GM23338 (cell line): ENCODE measurements at regions not wholly inside any gene's neighbourhood (a gene's known extent, or its start where the extent isn't known, plus 50 kb on each side); places are given as distances from the start of the nearest gene placed in this dataset.
"Not testable (repeated sequence)": the region's sequence is repeated elsewhere in the genome, so short reads cannot be mapped to it uniquely, and the experiment has no call there.

ENCODE experiments used
- CREB1 ChIP-seq: fragments of 250-450 bp; sonication (Bioruptor Pico); IDR thresholded peaks from 2 replicates; pipeline ENCODE4 v1.5.0; 2020; ENCODE audit warnings: low read depth, mild to moderate bottlenecking, moderate library complexity
- EZH2 ChIP-seq: fragments of 200-600 bp; sonication (generic); IDR thresholded peaks from one replicate; pipeline ENCODE4 v1.8.0; 2017; ENCODE audit warnings: antibody characterized with exemption, mild to moderate bottlenecking, low read depth; ENCODE audit not compliant: unreplicated experiment
- EZH2phosphoT487 ChIP-seq: fragments of 200-600 bp; sonication (generic); IDR thresholded peaks from one replicate; pipeline ENCODE4 v1.8.1; 2018; ENCODE audit warnings: antibody characterized with exemption; ENCODE audit not compliant: unreplicated experiment
- JUNB ChIP-seq: IDR thresholded peaks from one replicate; pipeline ENCODE4 v1.6.1; 2016; ENCODE audit warnings: antibody characterized with exemption; ENCODE audit not compliant: unreplicated experiment
- NANOG ChIP-seq: IDR thresholded peaks from 2 replicates; pipeline ENCODE4 v1.6.1; 2016; ENCODE audit warnings: antibody characterized with exemption, borderline replicate concordance
- POLR2AphosphoS5 ChIP-seq: IDR thresholded peaks from 2 replicates; pipeline ENCODE4 v1.6.1; 2016; ENCODE audit warnings: antibody characterized with exemption, low read depth
- ZNF331 ChIP-seq: fragments of 250-450 bp; sonication (Bioruptor Pico); IDR thresholded peaks from 2 replicates; pipeline ENCODE4 v1.5.0; 2020; ENCODE audit warnings: low read depth, mild to moderate bottlenecking, moderate library complexity
- TF ChIP-seq, protein P1 (sequence below), 2 experiments: fragments of 200-600 bp in 1 of 2; sonication (generic) in 1 of 2; conservative IDR thresholded peaks; 2 replicates each; pipeline versions ENCODE4 v1.5.1 to v1.6.1; 2016 to 2017; ENCODE audit warnings: antibody characterized with exemption in 2 of 2, low read depth in 2 of 2, mild to moderate bottlenecking in 2 of 2, moderate library complexity in 1 of 2
- TF ChIP-seq, protein P2 (sequence below): IDR thresholded peaks from 2 replicates; pipeline ENCODE4 v1.6.1; 2016; ENCODE audit warnings: antibody characterized with exemption
- TF ChIP-seq, protein P3 (sequence below): IDR thresholded peaks from one replicate; pipeline ENCODE4 v1.6.1; 2018; ENCODE audit warnings: antibody characterized with exemption; ENCODE audit not compliant: unreplicated experiment

DNA sequence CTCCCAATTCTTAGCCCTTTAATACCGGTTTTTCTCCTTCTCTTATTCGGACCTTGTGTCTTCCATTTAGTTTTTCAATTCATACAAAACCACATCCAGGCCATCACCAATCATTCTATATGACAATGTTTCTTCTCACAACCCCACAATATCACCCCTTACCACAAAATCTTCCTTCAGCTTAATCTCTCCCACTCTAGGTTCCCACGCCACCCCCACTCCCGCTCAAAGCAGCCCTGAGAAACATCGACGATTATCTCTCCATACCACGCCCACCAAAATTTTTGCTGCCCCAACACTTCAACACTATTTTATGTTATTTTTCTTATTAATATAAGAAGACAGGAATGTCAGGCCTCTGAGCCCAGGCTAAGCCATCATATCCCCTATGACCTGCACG is 99.5 kb upstream of the PPM1J start:
- TF ChIP-seq, protein P1, sequence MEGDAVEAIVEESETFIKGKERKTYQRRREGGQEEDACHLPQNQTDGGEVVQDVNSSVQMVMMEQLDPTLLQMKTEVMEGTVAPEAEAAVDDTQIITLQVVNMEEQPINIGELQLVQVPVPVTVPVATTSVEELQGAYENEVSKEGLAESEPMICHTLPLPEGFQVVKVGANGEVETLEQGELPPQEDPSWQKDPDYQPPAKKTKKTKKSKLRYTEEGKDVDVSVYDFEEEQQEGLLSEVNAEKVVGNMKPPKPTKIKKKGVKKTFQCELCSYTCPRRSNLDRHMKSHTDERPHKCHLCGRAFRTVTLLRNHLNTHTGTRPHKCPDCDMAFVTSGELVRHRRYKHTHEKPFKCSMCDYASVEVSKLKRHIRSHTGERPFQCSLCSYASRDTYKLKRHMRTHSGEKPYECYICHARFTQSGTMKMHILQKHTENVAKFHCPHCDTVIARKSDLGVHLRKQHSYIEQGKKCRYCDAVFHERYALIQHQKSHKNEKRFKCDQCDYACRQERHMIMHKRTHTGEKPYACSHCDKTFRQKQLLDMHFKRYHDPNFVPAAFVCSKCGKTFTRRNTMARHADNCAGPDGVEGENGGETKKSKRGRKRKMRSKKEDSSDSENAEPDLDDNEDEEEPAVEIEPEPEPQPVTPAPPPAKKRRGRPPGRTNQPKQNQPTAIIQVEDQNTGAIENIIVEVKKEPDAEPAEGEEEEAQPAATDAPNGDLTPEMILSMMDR (conservative IDR thresholded peaks at IDR 0.05; ENCODE audit: low read depth in 2 of 2): not testable (repeated sequence)
- not testable (repeated sequence) for TF ChIP-seq POLR2AphosphoS5; EZH2phosphoT487; EZH2; JUNB; ZNF331 (CRISPR knock-in tag); CREB1 (CRISPR knock-in tag); NANOG
- TF ChIP-seq, protein P2, sequence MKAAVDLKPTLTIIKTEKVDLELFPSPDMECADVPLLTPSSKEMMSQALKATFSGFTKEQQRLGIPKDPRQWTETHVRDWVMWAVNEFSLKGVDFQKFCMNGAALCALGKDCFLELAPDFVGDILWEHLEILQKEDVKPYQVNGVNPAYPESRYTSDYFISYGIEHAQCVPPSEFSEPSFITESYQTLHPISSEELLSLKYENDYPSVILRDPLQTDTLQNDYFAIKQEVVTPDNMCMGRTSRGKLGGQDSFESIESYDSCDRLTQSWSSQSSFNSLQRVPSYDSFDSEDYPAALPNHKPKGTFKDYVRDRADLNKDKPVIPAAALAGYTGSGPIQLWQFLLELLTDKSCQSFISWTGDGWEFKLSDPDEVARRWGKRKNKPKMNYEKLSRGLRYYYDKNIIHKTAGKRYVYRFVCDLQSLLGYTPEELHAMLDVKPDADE: not testable (repeated sequence)
- TF ChIP-seq, protein P3, sequence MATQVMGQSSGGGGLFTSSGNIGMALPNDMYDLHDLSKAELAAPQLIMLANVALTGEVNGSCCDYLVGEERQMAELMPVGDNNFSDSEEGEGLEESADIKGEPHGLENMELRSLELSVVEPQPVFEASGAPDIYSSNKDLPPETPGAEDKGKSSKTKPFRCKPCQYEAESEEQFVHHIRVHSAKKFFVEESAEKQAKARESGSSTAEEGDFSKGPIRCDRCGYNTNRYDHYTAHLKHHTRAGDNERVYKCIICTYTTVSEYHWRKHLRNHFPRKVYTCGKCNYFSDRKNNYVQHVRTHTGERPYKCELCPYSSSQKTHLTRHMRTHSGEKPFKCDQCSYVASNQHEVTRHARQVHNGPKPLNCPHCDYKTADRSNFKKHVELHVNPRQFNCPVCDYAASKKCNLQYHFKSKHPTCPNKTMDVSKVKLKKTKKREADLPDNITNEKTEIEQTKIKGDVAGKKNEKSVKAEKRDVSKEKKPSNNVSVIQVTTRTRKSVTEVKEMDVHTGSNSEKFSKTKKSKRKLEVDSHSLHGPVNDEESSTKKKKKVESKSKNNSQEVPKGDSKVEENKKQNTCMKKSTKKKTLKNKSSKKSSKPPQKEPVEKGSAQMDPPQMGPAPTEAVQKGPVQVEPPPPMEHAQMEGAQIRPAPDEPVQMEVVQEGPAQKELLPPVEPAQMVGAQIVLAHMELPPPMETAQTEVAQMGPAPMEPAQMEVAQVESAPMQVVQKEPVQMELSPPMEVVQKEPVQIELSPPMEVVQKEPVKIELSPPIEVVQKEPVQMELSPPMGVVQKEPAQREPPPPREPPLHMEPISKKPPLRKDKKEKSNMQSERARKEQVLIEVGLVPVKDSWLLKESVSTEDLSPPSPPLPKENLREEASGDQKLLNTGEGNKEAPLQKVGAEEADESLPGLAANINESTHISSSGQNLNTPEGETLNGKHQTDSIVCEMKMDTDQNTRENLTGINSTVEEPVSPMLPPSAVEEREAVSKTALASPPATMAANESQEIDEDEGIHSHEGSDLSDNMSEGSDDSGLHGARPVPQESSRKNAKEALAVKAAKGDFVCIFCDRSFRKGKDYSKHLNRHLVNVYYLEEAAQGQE: not testable (repeated sequence)
